ENCODE measurements at regions not wholly inside any gene's neighbourhood (a gene's known extent, or its start where the extent isn't known, plus 50 kb on each side); places are given as distances from the start of the nearest gene placed in this dataset.

GRCh38 chr9:90960941-90961340 is 159.3 kb downstream of the SYK start:
- H3K36me3 ChIP-seq (ENCODE audit: control insufficient read depth in 2 of 2, extremely low read depth in 1 of 2, insufficient read depth in 2 of 2, low read length in 2 of 2) = no peaks in the 10 kb centered on the region
- no peak overlapping the region for H3K4me2 ChIP-seq (ENCODE audit: insufficient read depth, low read length)
- TF ChIP-seq CTCF (IDR thresholded peaks at IDR 0.05; ENCODE audit: extremely low read depth in 1 of 2, insufficient read depth in 1 of 2, low read depth in 1 of 2, low read length in 2 of 2) (no peak), POLR2A (IDR thresholded peaks at IDR 0.05; ENCODE audit: low read depth, low read length) (no peak), POLR2AphosphoS5 (IDR thresholded peaks at IDR 0.05; ENCODE audit: insufficient read depth, low read depth, low read length) (no peak), MYC (IDR thresholded peaks at IDR 0.05; ENCODE audit: low read depth, low read length) (no peak), MAX (IDR thresholded peaks at IDR 0.05; ENCODE audit: insufficient read depth, insufficient read length) (no peak), EZH2 (IDR thresholded peaks at IDR 0.05; ENCODE audit: borderline replicate concordance, low read depth, low read length, severe bottlenecking) (no peak), GATA2 (IDR thresholded peaks at IDR 0.05; ENCODE audit: insufficient read depth, insufficient read length, low read depth, low read length) (no peak), FOS (IDR thresholded peaks at IDR 0.05; ENCODE audit: borderline replicate concordance, insufficient read depth, low read length) (no peak), JUN (IDR thresholded peaks at IDR 0.05; ENCODE audit: borderline replicate concordance, insufficient read depth, insufficient read length, low read depth) (no peak)
- intact Hi-C loops (cut with micrococcal nuclease) = no loop called here
- no peaks in the 10 kb centered on the region for H3K9me1 ChIP-seq (replicated peaks; ENCODE audit: control insufficient read depth, extremely low read depth, insufficient read depth, low read length)
- H3K9me3 ChIP-seq (replicated peaks; ENCODE audit: control insufficient read depth, insufficient read depth, low read length) = no peaks in the 10 kb centered on the region
- H2AFZ ChIP-seq (ENCODE audit: low read depth, low read length) = no peak overlapping the region
- H3K4me3 ChIP-seq (replicated peaks in 1 of 3; ENCODE audit: insufficient read depth in 1 of 3, low read depth in 1 of 3, low read length in 3 of 3) = no peak overlapping the region
- BruUV-seq (replicated peaks) = no TSS peak
- H3K9ac ChIP-seq (replicated peaks; ENCODE audit: extremely low read depth, insufficient read depth, low read length) = no peak overlapping the region
- no peaks in the 10 kb centered on the region for H4K20me1 ChIP-seq (replicated peaks; ENCODE audit: control insufficient read depth, extremely low read depth, insufficient read depth, low read length)
- FAIRE-seq (no peak), DNase-seq (ENCODE audit: low read depth, low spot score) (no peak)
- POLR2A ChIA-PET = no interaction called here
- CTCF ChIA-PET = no interaction called here
- no peaks in the 10 kb centered on the region for H3K79me2 ChIP-seq (ENCODE audit: control insufficient read depth, insufficient read depth, low read length)
- peaks cover 0 to 4% of the 10 kb centered on the region in 2 experiments for H3K27me3 ChIP-seq (ENCODE audit: control insufficient read depth in 2 of 2, insufficient read depth in 2 of 2, low read length in 2 of 2)
- H3K4me1 ChIP-seq (ENCODE audit: control insufficient read depth, extremely low read depth, insufficient read depth, low read length) = no peaks in the 10 kb centered on the region
- no peak overlapping the region for H3K27ac ChIP-seq (ENCODE audit: insufficient read depth, low read depth, low read length)
- dilution Hi-C loops (cut with MboI; ENCODE audit: extremely low pct_ligation_motif_present, low sequenced_read_pairs) = no loop called here
